IPS DF 19.7 (cell line): ENCODE measurements at regions not wholly inside any gene's neighbourhood (a gene's known extent, or its start where the extent isn't known, plus 50 kb on each side); places are given as distances from the start of the nearest gene placed in this dataset.
A peak's percentile ranks its signal among the peaks of the same experiment; 100 is the strongest.
"Not testable (repeated sequence)": the region's sequence is repeated elsewhere in the genome, so short reads cannot be mapped to it uniquely, and the experiment has no call there.

Experiments
- DNase-seq: peaks from one replicate; pipeline ENCODE4 v3.0.0-alpha.2; 2013; ENCODE audit warnings: low read depth, low spot score

- no peak for DNase-seq
These were observed 307.2 kb upstream of the CNTN3 start for GRCh38 chr3:74921676-74922075.

GRCh38 chr3:74920721-74921350, 306.4 kb upstream of the CNTN3 start:
- no peak for DNase-seq

GRCh38 chr3:74916696-74917095, 302.2 kb upstream of the CNTN3 start:
- no peak for DNase-seq

- no peak for DNase-seq
These were observed 291.7 kb upstream of the CNTN3 start for GRCh38 chr3:74906181-74906580.

- no peak for DNase-seq
These were observed 291.0 kb upstream of the CNTN3 start for GRCh38 chr3:74905478-74905877.

GRCh38 chr3:74904646-74905045, 290.2 kb upstream of the CNTN3 start:
- no peak for DNase-seq

- not testable (repeated sequence) for DNase-seq
These were observed 285.5 kb upstream of the CNTN3 start for GRCh38 chr3:74899796-74900516.

- DNase-seq: no peak
These were observed 282.5 kb upstream of the CNTN3 start for GRCh38 chr3:74897006-74897405.

- DNase-seq: no peak
These were observed 276.9 kb upstream of the CNTN3 start for GRCh38 chr3:74891312-74891711.

GRCh38 chr3:74883690-74884089, 269.2 kb upstream of the CNTN3 start:
- DNase-seq: peak; percentile 33

GRCh38 chr3:74883222-74883621, 268.8 kb upstream of the CNTN3 start:
- DNase-seq: no peak

- no peak for DNase-seq
These were observed 265.8 kb upstream of the CNTN3 start for GRCh38 chr3:74880237-74880636.

GRCh38 chr3:74866357-74867030, 252.0 kb upstream of the CNTN3 start:
- no peak for DNase-seq

GRCh38 chr3:74862476-74862875, 248.0 kb upstream of the CNTN3 start:
- DNase-seq: no peak

GRCh38 chr3:74861211-74861610, 246.8 kb upstream of the CNTN3 start:
- no peak for DNase-seq

- DNase-seq: no peak
These were observed 243.6 kb upstream of the CNTN3 start for GRCh38 chr3:74858086-74858485.

- DNase-seq: no peak
These were observed 235.9 kb upstream of the CNTN3 start for GRCh38 chr3:74850381-74850780.

- no peak for DNase-seq
These were observed 232.6 kb upstream of the CNTN3 start for GRCh38 chr3:74847093-74847492.

GRCh38 chr3:74845081-74845480, 230.6 kb upstream of the CNTN3 start:
- no peak for DNase-seq

GRCh38 chr3:74844428-74844827, 230.0 kb upstream of the CNTN3 start:
- DNase-seq: peak; percentile 25

- DNase-seq: no peak
These were observed 228.2 kb upstream of the CNTN3 start for GRCh38 chr3:74842649-74843048.

- DNase-seq: no peak
These were observed 227.7 kb upstream of the CNTN3 start for GRCh38 chr3:74842141-74842540.

GRCh38 chr3:74839566-74839965, 225.1 kb upstream of the CNTN3 start:
- no peak for DNase-seq
